ENCODE measurements at regions not wholly inside any gene's neighbourhood (a gene's known extent, or its start where the extent isn't known, plus 50 kb on each side); places are given as distances from the start of the nearest gene placed in this dataset.

- H3K4me3 Mint-ChIP-seq, result no peak overlapping the region
- no peaks in the 10 kb centered on the region for H3K27me3 Mint-ChIP-seq
- H3K36me3 Mint-ChIP-seq, result no peaks in the 10 kb centered on the region
- no peaks in the 10 kb centered on the region for H3K4me1 Mint-ChIP-seq
- no peak overlapping the region for H3K27ac Mint-ChIP-seq
- no peaks in the 10 kb centered on the region for H3K9me3 Mint-ChIP-seq
These were observed 386.9 kb downstream of the PDCD6IP start for GRCh38 chr3:34185301-34185700.

GRCh38 chr3:34189133-34189532 is 390.7 kb downstream of the PDCD6IP start:
- no peak overlapping the region for H3K4me3 Mint-ChIP-seq
- H3K9me3 Mint-ChIP-seq, result no peaks in the 10 kb centered on the region
- no peaks in the 10 kb centered on the region for H3K4me1 Mint-ChIP-seq
- no peaks in the 10 kb centered on the region for H3K27me3 Mint-ChIP-seq
- no peak overlapping the region for H3K27ac Mint-ChIP-seq
- no peaks in the 10 kb centered on the region for H3K36me3 Mint-ChIP-seq

GRCh38 chr3:34196914-34197313 is 398.5 kb downstream of the PDCD6IP start:
- Mint-ChIP-seq H3K27me3 (peaks cover 5% of the 10 kb centered on the region), H3K4me3 (no peak overlapping the region), H3K27ac (no peak overlapping the region), H3K9me3 (no peaks in the 10 kb centered on the region), H3K4me1 (no peaks in the 10 kb centered on the region), H3K36me3 (no peaks in the 10 kb centered on the region)

GRCh38 chr3:34198309-34198708 is 399.9 kb downstream of the PDCD6IP start:
- no peaks in the 10 kb centered on the region for H3K4me1 Mint-ChIP-seq
- H3K9me3 Mint-ChIP-seq, result no peaks in the 10 kb centered on the region
- H3K27me3 Mint-ChIP-seq, result peaks cover 5% of the 10 kb centered on the region
- no peaks in the 10 kb centered on the region for H3K36me3 Mint-ChIP-seq
- H3K4me3 Mint-ChIP-seq, result no peak overlapping the region
- H3K27ac Mint-ChIP-seq, result no peak overlapping the region

GRCh38 chr3:34200576-34200975 is 402.1 kb downstream of the PDCD6IP start:
- H3K27ac Mint-ChIP-seq, result no peak overlapping the region
- no peak overlapping the region for H3K4me3 Mint-ChIP-seq
- H3K4me1 Mint-ChIP-seq, result no peaks in the 10 kb centered on the region

GRCh38 chr3:34202975-34203374 is 404.5 kb downstream of the PDCD6IP start:
- Mint-ChIP-seq H3K4me1 (no peaks in the 10 kb centered on the region), H3K4me3 (no peak overlapping the region), H3K9me3 (no peaks in the 10 kb centered on the region), H3K27ac (no peak overlapping the region), H3K36me3 (no peaks in the 10 kb centered on the region), H3K27me3 (no peaks in the 10 kb centered on the region)

More at GRCh38 chr3:34200576-34200975, 402.1 kb downstream of the PDCD6IP start:
- H3K9me3 Mint-ChIP-seq, result no peaks in the 10 kb centered on the region
- no peaks in the 10 kb centered on the region for H3K36me3 Mint-ChIP-seq
- peaks cover 1% of the 10 kb centered on the region for H3K27me3 Mint-ChIP-seq

- no peaks in the 10 kb centered on the region for H3K4me1 Mint-ChIP-seq
- no peak overlapping the region for H3K27ac Mint-ChIP-seq
- H3K4me3 Mint-ChIP-seq, result no peak overlapping the region
- H3K9me3 Mint-ChIP-seq, result no peaks in the 10 kb centered on the region
- no peaks in the 10 kb centered on the region for H3K27me3 Mint-ChIP-seq
- no peaks in the 10 kb centered on the region for H3K36me3 Mint-ChIP-seq
These were observed 405.0 kb downstream of the PDCD6IP start for GRCh38 chr3:34203386-34203785.

- Mint-ChIP-seq H3K4me1 (no peaks in the 10 kb centered on the region), H3K27me3 (no peaks in the 10 kb centered on the region), H3K4me3 (no peak overlapping the region), H3K27ac (no peak overlapping the region), H3K9me3 (no peaks in the 10 kb centered on the region), H3K36me3 (no peaks in the 10 kb centered on the region)
These were observed 408.6 kb downstream of the PDCD6IP start for GRCh38 chr3:34207002-34207401.

GRCh38 chr3:34207806-34208205 is 409.4 kb downstream of the PDCD6IP start:
- Mint-ChIP-seq H3K9me3 (no peaks in the 10 kb centered on the region), H3K27me3 (no peaks in the 10 kb centered on the region), H3K27ac (no peak overlapping the region), H3K4me3 (no peak overlapping the region), H3K4me1 (no peaks in the 10 kb centered on the region), H3K36me3 (no peaks in the 10 kb centered on the region)

GRCh38 chr3:34212175-34212574 is 413.7 kb downstream of the PDCD6IP start:
- Mint-ChIP-seq H3K36me3 (no peaks in the 10 kb centered on the region), H3K27me3 (no peaks in the 10 kb centered on the region), H3K4me1 (no peaks in the 10 kb centered on the region)

GRCh38 chr3:34212656-34213055 is 414.2 kb downstream of the PDCD6IP start:
- Mint-ChIP-seq H3K4me1 (no peaks in the 10 kb centered on the region), H3K27ac (no peak overlapping the region), H3K9me3 (no peaks in the 10 kb centered on the region), H3K27me3 (no peaks in the 10 kb centered on the region), H3K36me3 (no peaks in the 10 kb centered on the region), H3K4me3 (no peak overlapping the region)

More at GRCh38 chr3:34212175-34212574, 413.7 kb downstream of the PDCD6IP start:
- no peak overlapping the region for H3K27ac Mint-ChIP-seq
- no peaks in the 10 kb centered on the region for H3K9me3 Mint-ChIP-seq
- no peak overlapping the region for H3K4me3 Mint-ChIP-seq

- H3K36me3 Mint-ChIP-seq, result no peaks in the 10 kb centered on the region
- no peaks in the 10 kb centered on the region for H3K27me3 Mint-ChIP-seq
- no peak overlapping the region for H3K27ac Mint-ChIP-seq
- H3K9me3 Mint-ChIP-seq, result no peaks in the 10 kb centered on the region
- no peak overlapping the region for H3K4me3 Mint-ChIP-seq
- H3K4me1 Mint-ChIP-seq, result no peaks in the 10 kb centered on the region
These were observed 415.0 kb downstream of the PDCD6IP start for GRCh38 chr3:34213478-34213877.

- Mint-ChIP-seq H3K9me3 (no peaks in the 10 kb centered on the region), H3K27ac (no peak overlapping the region), H3K27me3 (no peaks in the 10 kb centered on the region), H3K4me1 (no peaks in the 10 kb centered on the region), H3K36me3 (no peaks in the 10 kb centered on the region), H3K4me3 (no peak overlapping the region)
These were observed 418.4 kb downstream of the PDCD6IP start for GRCh38 chr3:34216711-34217335.

- Mint-ChIP-seq H3K4me1 (no peaks in the 10 kb centered on the region), H3K27ac (no peak overlapping the region), H3K36me3 (no peaks in the 10 kb centered on the region), H3K4me3 (no peak overlapping the region), H3K9me3 (no peaks in the 10 kb centered on the region), H3K27me3 (no peaks in the 10 kb centered on the region)
These were observed 420.4 kb downstream of the PDCD6IP start for GRCh38 chr3:34218706-34219385.

GRCh38 chr3:34219556-34219955 is 421.1 kb downstream of the PDCD6IP start:
- Mint-ChIP-seq H3K4me1 (no peaks in the 10 kb centered on the region), H3K36me3 (no peaks in the 10 kb centered on the region), H3K27me3 (no peaks in the 10 kb centered on the region), H3K9me3 (no peaks in the 10 kb centered on the region), H3K27ac (no peak overlapping the region), H3K4me3 (no peak overlapping the region)

- H3K4me1 Mint-ChIP-seq, result no peaks in the 10 kb centered on the region
These were observed 427.5 kb downstream of the PDCD6IP start for GRCh38 chr3:34225821-34226366.

More at GRCh38 chr3:34225821-34226366, 427.5 kb downstream of the PDCD6IP start:
- H3K36me3 Mint-ChIP-seq, result no peaks in the 10 kb centered on the region
- H3K27ac Mint-ChIP-seq, result no peak overlapping the region
- H3K27me3 Mint-ChIP-seq, result no peaks in the 10 kb centered on the region
- H3K9me3 Mint-ChIP-seq, result no peaks in the 10 kb centered on the region
- no peak overlapping the region for H3K4me3 Mint-ChIP-seq

Data from activated naive CD4-positive, alpha-beta T cell treated with anti-CD3 and anti-CD28 coated beads, Interleukin-2, amount 50 U/mL, for 24 hours (primary cell).